Gastrocnemius medialis (tissue), 4 donors: ENCODE measurements at regions not wholly inside any gene's neighbourhood (a gene's known extent, or its start where the extent isn't known, plus 50 kb on each side); places are given as distances from the start of the nearest gene placed in this dataset.

ENCODE experiments used
- POLR2A ChIP-seq, 2 donors: fragments of 450-650 bp; IDR thresholded peaks; one replicate each; pipeline ENCODE4 v1.6.1; 2017; ENCODE audit warnings: antibody characterized with exemption in 2 of 2, mild to moderate bottlenecking in 2 of 2, moderate library complexity in 2 of 2
- TF ChIP-seq, protein P1 (sequence below), 5 experiments: fragments of 450-650 bp in 3 of 5; fragments of 200-600 bp in 2 of 5; sonication (generic) in 2 of 5; IDR thresholded peaks in 4 of 5; conservative IDR thresholded peaks in 1 of 5; 1 replicate in 4 of 5; 2 replicates in 1 of 5; pipeline ENCODE4 v1.5.1; 2016 to 2019; ENCODE audit warnings: antibody characterized with exemption in 5 of 5, mild to moderate bottlenecking in 3 of 5, moderate library complexity in 3 of 5

DNA sequence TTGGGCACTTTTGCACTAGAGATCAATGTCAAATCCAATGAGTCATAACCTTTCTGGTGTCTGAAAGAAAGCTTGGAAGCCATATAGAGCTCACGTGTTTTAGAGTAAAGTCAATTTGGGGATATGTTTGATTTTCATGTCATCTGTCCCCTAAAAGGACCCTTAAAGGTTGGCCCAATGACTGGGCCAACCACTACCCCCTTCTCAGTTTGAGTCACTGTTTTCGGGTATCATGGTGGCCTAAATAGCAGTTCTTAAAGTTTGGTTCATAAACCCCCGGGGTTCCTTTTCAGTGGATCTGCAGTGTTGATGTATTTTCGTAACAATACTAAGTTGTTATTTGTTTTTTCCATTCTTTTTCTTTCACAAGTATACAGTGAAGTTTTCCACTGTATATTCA is 327.6 kb downstream of the PRL start:
- no peak for TF ChIP-seq POLR2A (IDR thresholded peaks at IDR 0.05)
- TF ChIP-seq, protein P1, sequence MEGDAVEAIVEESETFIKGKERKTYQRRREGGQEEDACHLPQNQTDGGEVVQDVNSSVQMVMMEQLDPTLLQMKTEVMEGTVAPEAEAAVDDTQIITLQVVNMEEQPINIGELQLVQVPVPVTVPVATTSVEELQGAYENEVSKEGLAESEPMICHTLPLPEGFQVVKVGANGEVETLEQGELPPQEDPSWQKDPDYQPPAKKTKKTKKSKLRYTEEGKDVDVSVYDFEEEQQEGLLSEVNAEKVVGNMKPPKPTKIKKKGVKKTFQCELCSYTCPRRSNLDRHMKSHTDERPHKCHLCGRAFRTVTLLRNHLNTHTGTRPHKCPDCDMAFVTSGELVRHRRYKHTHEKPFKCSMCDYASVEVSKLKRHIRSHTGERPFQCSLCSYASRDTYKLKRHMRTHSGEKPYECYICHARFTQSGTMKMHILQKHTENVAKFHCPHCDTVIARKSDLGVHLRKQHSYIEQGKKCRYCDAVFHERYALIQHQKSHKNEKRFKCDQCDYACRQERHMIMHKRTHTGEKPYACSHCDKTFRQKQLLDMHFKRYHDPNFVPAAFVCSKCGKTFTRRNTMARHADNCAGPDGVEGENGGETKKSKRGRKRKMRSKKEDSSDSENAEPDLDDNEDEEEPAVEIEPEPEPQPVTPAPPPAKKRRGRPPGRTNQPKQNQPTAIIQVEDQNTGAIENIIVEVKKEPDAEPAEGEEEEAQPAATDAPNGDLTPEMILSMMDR (IDR thresholded peaks at IDR 0.05 in 4 of 5, conservative IDR thresholded peaks at IDR 0.05 in 1 of 5), result no peak
